ENCODE measurements at regions not wholly inside any gene's neighbourhood (a gene's known extent, or its start where the extent isn't known, plus 50 kb on each side); places are given as distances from the start of the nearest gene placed in this dataset.
A peak's percentile ranks its signal among the peaks of the same experiment; 100 is the strongest.
"Not testable (repeated sequence)": the region's sequence is repeated elsewhere in the genome, so short reads cannot be mapped to it uniquely, and the experiment has no call there.

- H3K27me3 ChIP-seq; in situ Hi-C loops (cut with MboI; ENCODE audit: low pct_ligation_motif_present in 1 of 4, low pct_unique_long_range_greater_than_20kb in 1 of 4, low sequenced_read_pairs in 3 of 4): not testable (repeated sequence)
These were observed 133.1 kb downstream of the CENPC start for GRCh38 chr4:67412153-67412712.

GRCh38 chr4:67403342-67403741, 142.0 kb downstream of the CENPC start:
- no peak for TF ChIP-seq POLR2AphosphoS5 (IDR thresholded peaks at IDR 0.05)
- no peak overlapping the region for H3K27ac ChIP-seq
- no peaks in the 10 kb centered on the region for H3K9me3 ChIP-seq
- no peak overlapping the region for H3K4me3 ChIP-seq
- H3K4me1 ChIP-seq = no peaks in the 10 kb centered on the region
- in situ Hi-C loops (cut with MboI; ENCODE audit: low pct_ligation_motif_present in 1 of 4, low pct_unique_long_range_greater_than_20kb in 1 of 4, low sequenced_read_pairs in 3 of 4) (no loop called here), intact Hi-C loops (cut with DNase I; ENCODE audit: low total_unique reads) (no loop called here)
- no peak for DNase-seq
- no peaks in the 10 kb centered on the region for H3K27me3 ChIP-seq
- no peaks in the 10 kb centered on the region for H3K36me3 ChIP-seq

More at GRCh38 chr4:67412153-67412712, 133.1 kb downstream of the CENPC start:
- H3K27ac ChIP-seq; H3K4me3 ChIP-seq; intact Hi-C loops (cut with DNase I; ENCODE audit: low total_unique reads); H3K4me1 ChIP-seq; H3K9me3 ChIP-seq; H3K36me3 ChIP-seq: not testable (repeated sequence)
- DNase-seq = peak; percentile 48
- WGBS, 2 donors (ENCODE audit: low coverage in 1 of 2) = 71% methylated on average over 15 of the region's 15 CpGs; no CpG with 5 or more reads in 1 of the 2 donors

GRCh38 chr4:67401902-67402301, 143.4 kb downstream of the CENPC start:
- H3K9me3 ChIP-seq = no peaks in the 10 kb centered on the region
- in situ Hi-C loops (cut with MboI; ENCODE audit: low pct_ligation_motif_present in 1 of 4, low pct_unique_long_range_greater_than_20kb in 1 of 4, low sequenced_read_pairs in 3 of 4) = no loop called here
- intact Hi-C loops (cut with DNase I; ENCODE audit: low total_unique reads) = no loop called here
- no peaks in the 10 kb centered on the region for H3K4me1 ChIP-seq
- no peak overlapping the region for H3K4me3 ChIP-seq
- no peak for DNase-seq
- H3K27me3 ChIP-seq = no peaks in the 10 kb centered on the region
- TF ChIP-seq EP300 (IDR thresholded peaks at IDR 0.05; ENCODE audit: low read depth) (no peak), POLR2A (IDR thresholded peaks at IDR 0.05) (no peak), POLR2AphosphoS5 (IDR thresholded peaks at IDR 0.05) (no peak), CTCF (IDR thresholded peaks at IDR 0.05) (no peak)
- H3K27ac ChIP-seq = no peak overlapping the region
- 69% methylated on average over 1 of the region's 1 CpG; no CpG with 5 or more reads in 1 of the 2 donors for WGBS, 2 donors (ENCODE audit: low coverage in 1 of 2)
- H3K36me3 ChIP-seq = no peaks in the 10 kb centered on the region

GRCh38 chr4:67397931-67398330, 147.4 kb downstream of the CENPC start:
- intact Hi-C loops (cut with DNase I; ENCODE audit: low total_unique reads) (no loop called here), in situ Hi-C loops (cut with MboI; ENCODE audit: low pct_ligation_motif_present in 1 of 4, low pct_unique_long_range_greater_than_20kb in 1 of 4, low sequenced_read_pairs in 3 of 4) (no loop called here)
- DNase-seq = no peak
- no peak overlapping the region for H3K27ac ChIP-seq
- TF ChIP-seq POLR2AphosphoS5 (IDR thresholded peaks at IDR 0.05) (no peak), CTCF (IDR thresholded peaks at IDR 0.05) (no peak), POLR2A (IDR thresholded peaks at IDR 0.05) (no peak), EP300 (IDR thresholded peaks at IDR 0.05; ENCODE audit: low read depth) (no peak)
- no peaks in the 10 kb centered on the region for H3K36me3 ChIP-seq
- no peaks in the 10 kb centered on the region for H3K27me3 ChIP-seq
- H3K9me3 ChIP-seq = no peaks in the 10 kb centered on the region
- H3K4me3 ChIP-seq = no peak overlapping the region
- H3K4me1 ChIP-seq = peaks cover 0 to 4% (median 0%) of the 10 kb centered on the region in 4 donors

- Histone ChIP-seq H3K9me3 (no peaks in the 10 kb centered on the region), H3K4me1 (peaks cover 0 to 4% (median 0%) of the 10 kb centered on the region in 4 donors), H3K27me3 (no peaks in the 10 kb centered on the region), H3K36me3 (no peaks in the 10 kb centered on the region), H3K27ac (no peak overlapping the region), H3K4me3 (no peak overlapping the region)
- no peak for DNase-seq
- 71 to 74% methylated on average over 5 of the region's 5 CpGs for WGBS, 2 donors (ENCODE audit: low coverage in 1 of 2)
- TF ChIP-seq EP300 (IDR thresholded peaks at IDR 0.05; ENCODE audit: low read depth) (no peak), CTCF (IDR thresholded peaks at IDR 0.05) (no peak), POLR2AphosphoS5 (IDR thresholded peaks at IDR 0.05) (no peak), POLR2A (IDR thresholded peaks at IDR 0.05) (no peak)
- in situ Hi-C loops (cut with MboI; ENCODE audit: low pct_ligation_motif_present in 1 of 4, low pct_unique_long_range_greater_than_20kb in 1 of 4, low sequenced_read_pairs in 3 of 4) (no loop called here), intact Hi-C loops (cut with DNase I; ENCODE audit: low total_unique reads) (no loop called here)
These were observed 148.3 kb downstream of the CENPC start for GRCh38 chr4:67397031-67397430.
